NCI-H510A treated with DMSO at 0.1 percent for 48 hours (cell line): ENCODE measurements at regions not wholly inside any gene's neighbourhood (a gene's known extent, or its start where the extent isn't known, plus 50 kb on each side); places are given as distances from the start of the nearest gene placed in this dataset.
"Not testable (repeated sequence)": the region's sequence is repeated elsewhere in the genome, so short reads cannot be mapped to it uniquely, and the experiment has no call there.

Source experiments
- DNase-seq: peaks from one replicate; lab custom pipeline; 2025; lab: John Stamatoyannopoulos, UW

- DNase-seq = no peak
These were observed 488.1 kb upstream of the TLE4 start for GRCh38 chr9:79083621-79084020.

- no peak for DNase-seq
These were observed 484.6 kb upstream of the TLE4 start for GRCh38 chr9:79087133-79087532.

- DNase-seq = no peak
These were observed 482.7 kb upstream of the TLE4 start for GRCh38 chr9:79089054-79089560.

- DNase-seq = not testable (repeated sequence)
These were observed 481.9 kb upstream of the TLE4 start for GRCh38 chr9:79089851-79090250.

- DNase-seq = not testable (repeated sequence)
These were observed 468.5 kb upstream of the TLE4 start for GRCh38 chr9:79103257-79103656.

- no peak for DNase-seq
These were observed 467.5 kb upstream of the TLE4 start for GRCh38 chr9:79104216-79104615.

GRCh38 chr9:79104951-79105350, 466.8 kb upstream of the TLE4 start:
- DNase-seq = no peak

GRCh38 chr9:79107911-79108676, 463.7 kb upstream of the TLE4 start:
- no peak for DNase-seq

- DNase-seq = no peak
These were observed 460.1 kb upstream of the TLE4 start for GRCh38 chr9:79111653-79112052.

- no peak for DNase-seq
These were observed 456.6 kb upstream of the TLE4 start for GRCh38 chr9:79115176-79115575.

- DNase-seq = no peak
These were observed 455.7 kb upstream of the TLE4 start for GRCh38 chr9:79116041-79116440.

GRCh38 chr9:79116709-79117108, 455.1 kb upstream of the TLE4 start:
- no peak for DNase-seq

- DNase-seq = no peak
These were observed 451.2 kb upstream of the TLE4 start for GRCh38 chr9:79120533-79120932.

- no peak for DNase-seq
These were observed 450.8 kb upstream of the TLE4 start for GRCh38 chr9:79120941-79121340.

- no peak for DNase-seq
These were observed 448.4 kb upstream of the TLE4 start for GRCh38 chr9:79123415-79123814.

GRCh38 chr9:79127661-79128060, 444.1 kb upstream of the TLE4 start:
- no peak for DNase-seq

- peak; percentile 74 for DNase-seq
These were observed 441.8 kb upstream of the TLE4 start for GRCh38 chr9:79129865-79130480.

GRCh38 chr9:79131246-79131774, 440.5 kb upstream of the TLE4 start:
- DNase-seq = no peak

GRCh38 chr9:79131824-79132377, 439.9 kb upstream of the TLE4 start:
- no peak for DNase-seq

GRCh38 chr9:79134654-79135053, 437.1 kb upstream of the TLE4 start:
- peak; percentile 43 for DNase-seq

- no peak for DNase-seq
These were observed 435.9 kb upstream of the TLE4 start for GRCh38 chr9:79135681-79136415.

GRCh38 chr9:79140751-79141150, 431.0 kb upstream of the TLE4 start:
- DNase-seq = no peak
